HG03045 (cell line): ENCODE measurements at regions not wholly inside any gene's neighbourhood (a gene's known extent, or its start where the extent isn't known, plus 50 kb on each side); places are given as distances from the start of the nearest gene placed in this dataset.
"Not testable (repeated sequence)": the region's sequence is repeated elsewhere in the genome, so short reads cannot be mapped to it uniquely, and the experiment has no call there.

ENCODE experiments used
- ATAC-seq: cut with Tn5 transposase; IDR thresholded peaks from one replicate; pipeline ENCODE4 v1.9.1; 2021; ENCODE audit warnings: mild to moderate bottlenecking, moderate library complexity; ENCODE audit not compliant: unreplicated experiment

GRCh38 chr15:31178705-31179104 is 77.2 kb upstream of the TRPM1 start:
- ATAC-seq = no peak

- no peak for ATAC-seq
Observed at GRCh38 chr15:31179693-31180092, 78.2 kb upstream of the TRPM1 start.

- no peak for ATAC-seq
Observed at GRCh38 chr15:31193291-31193690, 91.8 kb upstream of the TRPM1 start.

GRCh38 chr15:31195871-31196270 is 94.3 kb upstream of the TRPM1 start:
- no peak for ATAC-seq

- no peak for ATAC-seq
Observed at GRCh38 chr15:31197497-31198414, 96.2 kb upstream of the TRPM1 start.

- ATAC-seq = no peak
Observed at GRCh38 chr15:31200735-31201151, 99.2 kb upstream of the TRPM1 start.

GRCh38 chr15:31202953-31203352 is 101.4 kb upstream of the TRPM1 start:
- ATAC-seq = no peak

GRCh38 chr15:31203999-31204398 is 102.5 kb upstream of the TRPM1 start:
- no peak for ATAC-seq

GRCh38 chr15:31206386-31207181 is 105.1 kb upstream of the TRPM1 start:
- no peak for ATAC-seq

- ATAC-seq = no peak
Observed at GRCh38 chr15:31207246-31207645, 105.7 kb upstream of the TRPM1 start.

- ATAC-seq = not testable (repeated sequence)
Observed at GRCh38 chr15:31207861-31208260, 106.3 kb upstream of the TRPM1 start.

GRCh38 chr15:31208817-31209216 is 107.3 kb upstream of the TRPM1 start:
- ATAC-seq = no peak

GRCh38 chr15:31211353-31211752 is 109.8 kb upstream of the TRPM1 start:
- ATAC-seq = no peak

- no peak for ATAC-seq
Observed at GRCh38 chr15:31212326-31213080, 111.0 kb upstream of the TRPM1 start.

GRCh38 chr15:31214158-31214863 is 112.3 kb upstream of the KLF13 start:
- ATAC-seq = no peak

GRCh38 chr15:31214864-31215489 is 111.7 kb upstream of the KLF13 start:
- ATAC-seq = peak; percentile 4

GRCh38 chr15:31215490-31216214 is 111.0 kb upstream of the KLF13 start:
- peak; percentile 71 for ATAC-seq

- ATAC-seq = peak; percentile 42
Observed at GRCh38 chr15:31216215-31216911, 110.3 kb upstream of the KLF13 start.

GRCh38 chr15:31217067-31217466 is 109.6 kb upstream of the KLF13 start:
- no peak for ATAC-seq
